Muscle of arm (tissue), 1 donor: ENCODE measurements at regions not wholly inside any gene's neighbourhood (a gene's known extent, or its start where the extent isn't known, plus 50 kb on each side); places are given as distances from the start of the nearest gene placed in this dataset.

Source experiments
- DNase-seq: peaks from one replicate; pipeline ENCODE4 v3.0.0-alpha.2; 2013

DNA sequence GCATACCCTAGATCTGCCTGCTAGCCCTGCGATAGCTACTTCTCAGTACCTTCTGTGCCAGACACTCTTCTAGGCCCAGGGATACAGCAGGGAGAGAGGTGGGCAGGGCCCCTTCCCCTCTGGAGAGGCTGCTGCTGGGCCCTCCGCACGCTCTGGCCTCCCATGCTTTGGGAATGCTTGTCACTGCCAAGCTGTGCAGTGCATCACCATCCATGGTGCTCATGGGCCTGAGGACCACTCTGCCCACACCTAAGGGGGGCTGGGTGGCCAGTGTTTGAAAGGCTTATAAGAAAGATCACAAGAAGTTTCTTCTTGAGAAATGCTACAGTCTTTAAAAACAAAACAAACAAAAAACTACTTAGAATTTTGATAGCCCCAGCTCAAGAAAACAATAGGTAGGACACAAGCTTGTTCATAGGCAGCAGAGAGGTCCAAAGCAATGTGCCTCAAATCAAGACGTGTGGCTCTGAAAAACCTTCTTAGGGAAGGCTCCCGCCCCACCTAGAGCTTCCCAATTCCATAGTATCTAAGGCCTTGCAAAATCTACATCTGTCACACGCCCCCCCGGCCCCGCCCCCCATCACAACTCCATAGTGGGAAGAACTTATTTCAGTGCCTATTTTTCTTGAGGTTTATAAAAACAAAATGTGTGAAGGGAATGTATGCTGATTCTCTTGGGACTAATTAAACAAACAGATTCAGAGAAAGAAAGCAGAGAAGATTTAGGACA lies 145.8 kb downstream of the TM9SF2 start:
- DNase-seq = no peak

DNA sequence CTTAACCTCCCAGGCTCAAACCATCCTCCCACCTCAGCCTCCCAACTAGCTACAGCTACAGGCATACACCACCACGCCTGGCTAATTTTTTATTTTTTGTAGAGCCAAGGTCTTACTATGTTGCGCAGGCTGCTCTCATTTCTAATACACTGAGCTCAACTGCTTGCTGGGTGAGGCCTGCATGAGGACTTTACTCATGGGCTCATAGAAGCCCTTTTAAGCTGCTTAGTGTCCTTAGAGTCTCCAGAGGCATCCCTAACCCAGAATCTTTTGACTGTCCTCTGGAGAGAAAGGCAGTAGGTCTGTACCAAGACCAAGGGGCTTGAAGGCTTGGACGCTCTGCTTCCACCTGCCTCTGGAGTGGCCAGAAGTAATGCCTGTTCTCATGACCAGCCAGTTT lies 141.6 kb downstream of the TM9SF2 start:
- no peak for DNase-seq

DNA sequence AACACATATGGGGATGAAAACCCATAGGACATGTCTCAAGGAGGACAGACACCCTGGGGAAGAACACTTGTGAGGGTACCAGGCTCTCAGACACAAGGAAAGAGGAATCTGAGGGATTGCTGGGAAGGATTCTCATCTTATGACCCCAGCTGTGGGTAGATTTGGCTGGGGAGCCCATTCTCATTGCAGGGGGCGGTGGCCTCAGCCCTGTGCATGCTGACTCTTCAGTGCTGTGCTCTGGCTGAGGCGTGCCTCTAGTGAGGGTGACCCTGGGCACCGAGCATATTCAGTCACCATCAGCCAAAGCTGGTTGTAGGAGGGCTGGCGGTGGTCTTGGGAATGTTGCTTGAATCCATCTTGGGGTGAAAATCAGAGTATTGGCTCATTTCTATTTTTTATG lies 140.7 kb downstream of the TM9SF2 start:
- no peak for DNase-seq

DNA sequence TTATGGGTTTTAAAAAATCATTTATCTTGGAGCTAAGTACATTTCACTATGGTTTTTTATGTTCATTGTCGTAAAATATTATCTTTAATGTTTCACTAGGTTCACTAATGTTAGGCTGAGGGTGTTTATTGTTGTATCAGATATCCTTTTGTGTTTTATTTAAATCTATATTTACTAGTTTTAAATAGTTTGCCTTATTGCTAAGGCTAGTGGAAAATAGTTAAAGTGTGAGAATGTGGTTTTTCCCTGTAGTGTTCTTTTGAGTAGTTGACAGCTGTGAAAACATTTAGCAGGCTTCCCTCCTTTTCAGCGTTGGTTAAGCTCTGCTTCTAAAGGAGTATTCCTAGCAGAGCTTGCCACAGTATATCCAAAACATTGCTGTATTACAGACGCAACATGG lies 139.0 kb downstream of the TM9SF2 start:
- no peak for DNase-seq

DNA sequence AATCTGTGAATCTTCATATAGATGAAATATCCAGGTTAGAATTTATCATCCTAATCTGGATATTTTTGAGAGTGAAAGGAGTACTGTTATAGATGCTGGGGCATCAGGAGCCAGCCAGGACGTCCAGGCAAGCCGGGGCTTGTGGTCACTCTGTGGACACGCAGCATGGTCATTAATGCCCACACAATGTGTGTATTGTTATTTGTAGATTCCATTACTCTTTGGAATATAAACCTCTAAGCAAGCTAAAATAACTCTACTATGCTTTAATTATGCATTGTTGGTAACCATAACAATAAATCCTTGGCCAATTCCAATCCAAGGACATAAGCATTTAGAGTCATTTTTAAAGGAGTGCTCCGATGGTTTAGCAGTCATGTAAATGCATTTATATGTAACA lies 137.9 kb downstream of the TM9SF2 start:
- DNase-seq = no peak

DNA sequence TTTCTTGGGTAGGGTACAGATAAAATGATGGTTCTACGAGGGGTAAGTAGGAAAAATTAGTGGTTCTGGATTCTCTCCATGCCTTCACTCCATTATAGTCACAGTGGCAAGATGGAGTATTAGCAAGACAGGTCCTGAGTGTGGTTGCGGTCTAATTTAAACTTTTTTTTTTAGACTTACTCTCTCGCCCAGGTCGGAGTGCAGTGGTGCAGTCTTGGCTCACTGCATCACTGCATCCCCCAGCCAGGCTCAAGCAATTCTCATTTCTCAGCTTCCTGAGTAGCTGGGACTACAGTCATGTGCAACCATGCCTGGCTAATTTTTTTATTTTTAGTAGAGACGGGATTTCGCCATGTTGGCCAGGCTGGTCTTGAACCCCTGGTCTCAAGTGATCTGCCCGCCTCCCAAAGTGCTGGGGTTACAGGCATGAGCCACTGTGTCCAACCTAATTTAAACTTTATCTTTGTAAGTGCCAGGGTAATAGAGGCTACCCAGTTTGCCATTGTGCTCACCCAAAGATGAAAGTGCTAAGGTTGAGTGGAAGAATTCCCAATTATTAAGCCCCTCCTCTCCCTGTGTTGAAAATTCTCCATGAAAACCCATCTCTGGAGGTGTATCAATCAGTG lies 135.6 kb downstream of the TM9SF2 start:
- DNase-seq = no peak

DNA sequence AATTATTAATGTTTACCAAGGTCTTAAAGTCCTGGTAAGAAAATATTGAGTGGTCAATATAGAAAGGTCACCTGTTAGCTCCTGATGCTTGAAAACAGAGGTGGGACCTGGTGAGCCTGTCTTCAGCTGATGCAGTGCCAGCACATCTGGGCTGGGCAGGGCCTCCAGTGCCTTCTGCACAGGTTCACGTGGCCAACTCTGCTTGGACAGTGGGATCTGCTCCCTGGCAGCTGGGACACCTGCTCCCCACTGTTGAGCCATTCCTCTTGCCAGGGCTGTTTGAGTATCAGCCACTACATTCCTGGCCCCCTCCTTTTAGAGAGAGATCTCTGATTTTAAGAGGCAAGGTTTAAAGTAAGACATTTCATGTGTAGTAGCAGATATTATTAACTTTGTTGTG lies 135.0 kb downstream of the TM9SF2 start:
- no peak for DNase-seq

DNA sequence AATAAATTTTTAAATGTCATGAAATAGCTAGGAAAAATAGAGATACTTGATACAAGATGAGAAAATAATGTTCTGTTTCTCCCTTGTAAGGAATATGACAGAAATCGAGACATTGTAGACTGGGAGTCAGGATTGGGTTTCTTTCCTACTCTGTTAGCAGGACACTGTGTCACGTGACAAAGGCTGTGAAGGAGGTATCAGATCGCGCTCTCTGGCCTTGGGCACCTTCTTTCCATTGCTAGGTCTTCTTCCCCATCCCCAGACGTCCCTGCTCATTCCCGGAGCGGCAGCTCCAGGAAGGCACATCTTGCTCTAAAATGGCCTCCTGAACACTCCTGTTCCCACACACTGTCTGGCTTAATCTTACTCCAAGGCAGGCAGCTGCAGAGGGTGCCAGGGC lies 133.4 kb downstream of the TM9SF2 start:
- DNase-seq = no peak

DNA sequence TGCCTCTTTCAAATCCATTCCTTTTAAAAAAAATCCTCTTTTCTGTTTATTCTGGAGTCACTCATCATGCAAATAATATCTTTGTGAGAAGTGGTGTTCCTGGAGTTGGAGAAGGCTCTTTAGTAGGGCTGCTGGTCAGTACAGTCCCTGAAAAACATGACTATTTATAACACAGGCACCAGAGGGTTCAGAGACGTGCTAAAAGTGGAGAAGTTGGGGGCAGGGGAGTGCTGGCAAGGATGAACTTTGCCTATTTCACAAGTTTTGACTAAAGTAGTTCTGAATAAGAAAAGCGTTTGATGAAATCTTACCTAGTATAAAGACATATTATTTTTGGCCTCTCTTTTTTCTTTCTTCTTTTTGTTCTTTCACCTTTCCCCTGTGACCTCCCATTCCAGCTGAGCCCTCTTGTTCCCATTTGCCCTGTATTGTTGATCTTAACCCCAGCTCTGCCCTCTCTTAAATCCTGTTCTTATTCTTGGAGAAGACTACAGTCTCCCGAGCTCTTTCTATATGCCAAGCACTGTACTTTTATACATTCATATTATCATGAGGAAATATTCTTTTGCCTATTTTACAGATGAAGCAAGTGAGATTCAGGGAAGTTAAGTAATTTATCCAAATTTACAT lies 129.1 kb downstream of the TM9SF2 start:
- no peak for DNase-seq

DNA sequence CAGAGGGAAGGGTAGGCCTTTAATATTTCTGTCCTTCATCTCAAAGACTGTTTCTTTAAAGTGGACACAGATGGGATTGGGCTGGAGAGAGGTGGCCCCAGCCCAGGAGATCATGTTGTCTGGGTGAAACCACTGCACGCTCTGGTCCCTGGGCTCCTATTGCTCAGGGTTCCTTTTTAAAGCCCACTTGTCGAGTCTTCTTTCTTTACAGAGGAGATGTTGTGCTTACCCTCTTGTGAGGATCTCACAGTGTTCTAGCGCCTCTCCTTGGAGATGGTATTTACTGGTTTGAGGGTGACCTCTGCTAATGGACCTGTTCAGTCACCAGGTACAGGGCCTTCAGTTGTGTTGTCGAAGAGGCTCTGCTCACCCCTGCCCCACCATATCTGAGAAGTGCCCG lies 128.4 kb downstream of the TM9SF2 start:
- DNase-seq = no peak

DNA sequence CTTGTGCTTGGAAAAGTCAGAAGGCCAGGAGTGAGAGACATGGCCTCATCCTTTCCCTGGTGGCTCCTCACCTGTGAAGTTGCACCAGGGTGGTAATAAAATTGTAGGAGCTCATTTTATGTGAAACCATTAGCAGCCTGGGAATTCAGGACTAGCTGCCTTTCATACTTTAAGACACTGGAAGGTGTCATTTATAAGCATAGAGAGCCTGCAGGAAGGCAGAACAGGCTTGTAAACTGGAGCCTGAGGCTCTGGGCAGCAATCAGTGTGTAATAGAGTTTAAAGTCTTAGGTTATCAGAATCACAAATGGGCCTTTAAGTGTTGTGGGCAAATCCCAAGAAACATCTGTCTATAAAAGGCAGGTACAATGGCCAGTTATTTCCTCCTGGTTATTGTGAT lies 127.2 kb downstream of the TM9SF2 start:
- no peak for DNase-seq

DNA sequence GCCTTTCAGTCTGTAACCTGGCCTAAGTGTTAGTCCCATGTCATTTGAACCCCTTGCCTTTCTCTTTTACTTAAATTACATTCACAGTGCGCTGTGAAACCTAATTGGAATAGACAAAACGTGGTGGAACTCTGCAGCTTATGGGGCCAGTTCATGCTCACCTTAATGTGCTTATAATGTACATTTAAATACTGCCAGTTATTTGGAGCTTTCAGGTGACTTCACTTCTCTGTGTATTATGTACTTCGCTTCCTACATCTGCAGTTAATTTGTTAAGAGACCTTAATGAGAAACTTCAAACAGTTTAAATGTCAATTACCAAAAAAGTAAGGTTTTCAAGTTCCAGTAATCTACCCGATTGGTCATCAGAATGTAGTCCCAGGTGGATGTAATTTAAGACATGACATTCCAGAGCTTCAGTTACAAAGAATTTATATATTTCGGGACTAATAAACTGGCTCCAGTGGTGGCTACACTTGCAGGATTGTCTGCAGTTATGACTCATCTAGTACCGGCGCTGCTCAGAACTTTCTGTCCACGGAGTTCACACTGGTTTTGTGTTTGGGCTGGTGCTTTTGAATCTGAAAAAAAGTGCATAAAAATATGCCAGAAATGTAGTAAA lies 125.3 kb downstream of the TM9SF2 start:
- DNase-seq = no peak

DNA sequence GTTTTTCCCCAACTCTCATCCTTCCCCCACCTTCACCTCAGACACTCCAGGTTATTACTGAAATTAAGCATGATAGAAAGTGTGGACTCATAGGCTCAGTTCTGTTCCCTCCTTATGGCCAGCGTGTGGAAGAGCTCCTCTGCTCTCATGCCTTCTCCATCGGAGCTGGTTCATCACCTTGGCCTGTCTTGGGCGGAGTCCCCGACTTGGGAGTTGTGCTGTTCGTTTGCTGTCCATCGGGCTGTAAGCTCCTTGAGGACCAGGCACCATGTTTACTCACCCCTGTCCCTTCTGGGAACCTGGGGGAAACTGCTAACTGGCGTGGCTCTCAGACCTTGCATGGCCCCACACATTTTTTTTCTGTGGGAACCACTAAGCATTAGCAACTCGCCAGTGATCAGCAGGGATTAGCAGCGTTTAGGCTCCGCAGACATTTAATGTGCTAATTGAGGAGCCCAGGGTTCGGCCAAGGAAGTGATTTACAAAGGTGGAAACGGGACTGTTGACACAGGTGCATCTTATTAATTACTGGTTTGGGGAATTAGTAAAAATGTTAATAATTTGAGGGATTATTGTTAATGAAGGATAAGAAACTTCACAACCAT lies 123.8 kb downstream of the TM9SF2 start:
- no peak for DNase-seq

DNA sequence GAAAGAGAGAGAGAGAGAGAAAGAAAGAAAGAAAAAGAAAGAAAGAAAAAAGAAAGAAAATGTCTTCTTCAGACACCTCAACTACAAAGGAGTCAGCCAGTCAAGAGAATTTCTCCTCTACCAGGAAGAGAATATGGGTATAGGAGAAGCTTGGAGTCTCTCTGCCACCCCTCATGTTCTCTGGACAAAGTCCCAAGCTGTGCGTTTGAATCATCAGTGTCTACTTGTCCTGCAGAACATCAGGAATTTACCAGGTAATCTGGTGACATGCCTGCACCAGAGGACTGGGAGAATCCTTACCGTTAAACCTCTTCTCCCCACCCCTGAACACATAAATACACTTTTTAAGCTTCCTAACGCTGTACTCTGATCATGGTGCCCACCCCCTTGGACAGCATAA lies 119.5 kb downstream of the TM9SF2 start:
- no peak for DNase-seq

DNA sequence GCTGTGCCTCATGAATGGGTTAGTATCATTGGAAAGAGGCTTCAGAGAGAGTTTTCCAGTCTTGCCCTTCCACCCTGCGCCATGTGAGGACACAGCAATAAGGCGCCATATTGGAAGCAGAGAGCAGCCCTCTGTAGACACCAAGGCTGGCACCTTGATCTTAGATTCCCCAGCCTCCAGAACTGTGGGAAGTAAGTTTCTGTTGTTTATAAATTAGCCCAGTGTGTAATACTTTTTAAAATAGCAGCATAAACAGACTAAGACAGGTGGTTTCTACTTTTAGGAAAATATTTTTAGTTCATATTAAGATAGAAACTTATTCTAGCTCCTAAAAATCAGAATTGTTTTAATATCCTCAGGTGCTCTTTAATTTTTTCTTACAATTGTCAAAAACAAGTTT lies 117.9 kb downstream of the TM9SF2 start:
- no peak for DNase-seq

DNA sequence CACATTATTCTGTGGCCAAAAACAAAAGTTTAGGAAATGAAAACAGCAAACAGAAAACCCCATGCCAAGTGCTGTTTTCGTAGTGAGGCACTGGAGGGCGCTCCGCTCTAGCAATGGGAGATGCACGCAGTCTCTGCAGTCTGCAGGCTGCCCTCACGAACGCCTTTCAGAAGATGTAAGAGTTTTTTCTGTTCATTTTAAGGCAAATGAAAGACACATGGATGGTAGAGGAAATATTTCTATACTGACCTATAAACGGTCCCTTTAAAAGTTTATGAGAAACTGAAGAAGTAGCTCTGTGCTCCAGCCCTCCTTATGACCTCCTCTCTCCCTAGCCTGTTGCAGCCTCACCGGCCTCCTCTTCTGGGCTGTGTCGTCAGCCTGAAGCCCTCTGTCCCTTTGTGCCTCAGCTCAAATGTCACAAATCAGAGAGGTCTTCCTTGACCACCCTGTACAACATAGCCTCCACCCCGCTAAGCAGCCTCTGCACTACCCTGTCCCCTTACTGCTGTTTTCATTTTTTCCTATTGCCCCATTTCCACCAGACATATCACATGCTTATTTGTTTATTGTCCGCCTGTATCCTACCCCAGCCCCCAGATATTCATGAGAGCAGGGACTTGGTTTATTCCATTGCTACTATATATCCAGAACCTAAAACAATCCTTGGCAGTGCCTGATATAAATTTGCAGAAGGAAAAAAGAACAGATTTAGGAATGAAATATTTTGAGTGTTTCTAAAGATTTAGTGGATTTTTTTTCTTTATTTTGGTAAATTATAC lies 116.4 kb downstream of the TM9SF2 start:
- peak; percentile 32 for DNase-seq

DNA sequence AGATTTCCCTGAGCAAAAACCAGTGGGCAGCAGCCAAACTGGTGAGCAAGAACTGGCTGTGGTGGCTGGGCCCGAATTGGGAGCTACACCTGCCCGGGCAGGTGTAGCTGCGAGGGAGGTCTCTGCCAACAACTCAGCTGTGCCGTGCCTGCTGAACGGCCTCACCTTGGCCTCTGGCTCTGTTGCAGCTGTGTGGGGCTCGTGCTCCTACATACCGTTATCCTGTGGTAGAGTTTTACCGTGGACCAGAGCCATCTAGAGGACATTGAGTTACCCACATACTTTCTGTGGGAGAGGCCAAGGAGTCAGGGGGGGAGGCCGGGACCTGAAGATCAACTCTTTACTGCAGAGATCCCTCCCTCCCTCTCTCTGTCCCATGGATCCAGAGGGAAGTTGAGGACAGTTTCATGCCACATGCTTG lies 113.2 kb downstream of the TM9SF2 start:
- DNase-seq = no peak
